ENCODE measurements at regions not wholly inside any gene's neighbourhood (a gene's known extent, or its start where the extent isn't known, plus 50 kb on each side); places are given as distances from the start of the nearest gene placed in this dataset.

GRCh38 chr5:101338226-101338625, 435.1 kb upstream of the ST8SIA4 start:
- no peak for TF ChIP-seq CTCF (conservative IDR thresholded peaks at IDR 0.05; ENCODE audit: low read depth, low read length)
- TF ChIP-seq EZH2 (IDR thresholded peaks at IDR 0.05; ENCODE audit: borderline replicate concordance, low read depth, low read length, poor library complexity, severe bottlenecking), result no peak

All from A673 (cell line).